ENCODE measurements at regions not wholly inside any gene's neighbourhood (a gene's known extent, or its start where the extent isn't known, plus 50 kb on each side); places are given as distances from the start of the nearest gene placed in this dataset.

DNA sequence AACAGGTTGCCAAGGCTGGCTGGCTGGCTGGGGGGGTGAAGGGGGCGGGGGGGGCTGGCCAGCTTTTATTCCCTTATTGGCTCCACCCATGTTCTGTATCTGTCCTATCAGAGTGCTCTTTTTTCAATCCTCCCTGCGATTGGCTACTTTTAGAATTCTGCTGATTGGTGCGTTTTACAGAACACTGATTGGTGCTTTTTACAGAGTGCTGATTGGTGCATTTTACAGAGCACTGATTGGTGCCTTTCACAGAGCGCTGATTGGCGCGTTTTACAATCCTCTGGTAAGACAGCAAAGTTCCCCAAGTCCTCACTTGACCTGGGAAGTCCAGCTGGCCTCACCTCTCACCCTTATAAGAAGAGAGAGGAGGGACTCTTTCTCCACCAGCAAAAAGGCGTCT lies 175.9 kb downstream of the ERCC6L2 start:
- TF ChIP-seq, protein P1, sequence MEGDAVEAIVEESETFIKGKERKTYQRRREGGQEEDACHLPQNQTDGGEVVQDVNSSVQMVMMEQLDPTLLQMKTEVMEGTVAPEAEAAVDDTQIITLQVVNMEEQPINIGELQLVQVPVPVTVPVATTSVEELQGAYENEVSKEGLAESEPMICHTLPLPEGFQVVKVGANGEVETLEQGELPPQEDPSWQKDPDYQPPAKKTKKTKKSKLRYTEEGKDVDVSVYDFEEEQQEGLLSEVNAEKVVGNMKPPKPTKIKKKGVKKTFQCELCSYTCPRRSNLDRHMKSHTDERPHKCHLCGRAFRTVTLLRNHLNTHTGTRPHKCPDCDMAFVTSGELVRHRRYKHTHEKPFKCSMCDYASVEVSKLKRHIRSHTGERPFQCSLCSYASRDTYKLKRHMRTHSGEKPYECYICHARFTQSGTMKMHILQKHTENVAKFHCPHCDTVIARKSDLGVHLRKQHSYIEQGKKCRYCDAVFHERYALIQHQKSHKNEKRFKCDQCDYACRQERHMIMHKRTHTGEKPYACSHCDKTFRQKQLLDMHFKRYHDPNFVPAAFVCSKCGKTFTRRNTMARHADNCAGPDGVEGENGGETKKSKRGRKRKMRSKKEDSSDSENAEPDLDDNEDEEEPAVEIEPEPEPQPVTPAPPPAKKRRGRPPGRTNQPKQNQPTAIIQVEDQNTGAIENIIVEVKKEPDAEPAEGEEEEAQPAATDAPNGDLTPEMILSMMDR (IDR thresholded peaks at IDR 0.05; ENCODE audit: low read length): no peak
- no peak for TF ChIP-seq EZH2 (IDR thresholded peaks at IDR 0.05; ENCODE audit: borderline replicate concordance, low read length)
